Ishikawa (cell line): ENCODE measurements at regions not wholly inside any gene's neighbourhood (a gene's known extent, or its start where the extent isn't known, plus 50 kb on each side); places are given as distances from the start of the nearest gene placed in this dataset.

Source experiments
- CEBPB ChIP-seq: IDR thresholded peaks from 2 replicates; pipeline ENCODE4 v1.6.1; 2012
- CREB1 ChIP-seq: IDR thresholded peaks from 2 replicates; pipeline ENCODE4 v1.6.1; 2012; ENCODE audit warnings: low read depth
- EGR1 ChIP-seq: IDR thresholded peaks from 2 replicates; pipeline ENCODE4 v1.6.1; 2012
- EP300 ChIP-seq: IDR thresholded peaks from 2 replicates; pipeline ENCODE4 v1.6.1; 2012; ENCODE audit warnings: borderline replicate concordance
- FOXM1 ChIP-seq: IDR thresholded peaks from 2 replicates; pipeline ENCODE4 v1.6.1; 2012; ENCODE audit warnings: low read depth, borderline replicate concordance
- NFIC ChIP-seq: IDR thresholded peaks from 2 replicates; pipeline ENCODE4 v1.6.1; 2012
- RAD21 ChIP-seq: IDR thresholded peaks from 2 replicates; pipeline ENCODE4 v1.6.1; 2012; ENCODE audit warnings: low read depth
- TAF1 ChIP-seq: IDR thresholded peaks from 2 replicates; pipeline ENCODE4 v1.6.1; 2012; ENCODE audit warnings: low read depth, mild to moderate bottlenecking
- TCF12 ChIP-seq: IDR thresholded peaks from 2 replicates; pipeline ENCODE4 v1.6.1; 2012; ENCODE audit warnings: low read depth
- TEAD4 ChIP-seq: IDR thresholded peaks from 2 replicates; pipeline ENCODE4 v1.6.1; 2012
- YY1 ChIP-seq: IDR thresholded peaks from 2 replicates; pipeline ENCODE4 v1.6.1; 2012; ENCODE audit warnings: low read depth
- ZBTB7A ChIP-seq: IDR thresholded peaks from 2 replicates; pipeline ENCODE4 v1.6.1; 2012; ENCODE audit warnings: low read depth
- TF ChIP-seq, protein P1 (sequence below): IDR thresholded peaks from 2 replicates; pipeline ENCODE4 v1.6.1; 2012
- TF ChIP-seq, protein P2 (sequence below): IDR thresholded peaks from 2 replicates; pipeline ENCODE4 v1.6.1; 2012
- TF ChIP-seq, protein P3 (sequence below): IDR thresholded peaks from 2 replicates; pipeline ENCODE4 v1.6.1; 2012; ENCODE audit warnings: low read depth, mild to moderate bottlenecking

DNA sequence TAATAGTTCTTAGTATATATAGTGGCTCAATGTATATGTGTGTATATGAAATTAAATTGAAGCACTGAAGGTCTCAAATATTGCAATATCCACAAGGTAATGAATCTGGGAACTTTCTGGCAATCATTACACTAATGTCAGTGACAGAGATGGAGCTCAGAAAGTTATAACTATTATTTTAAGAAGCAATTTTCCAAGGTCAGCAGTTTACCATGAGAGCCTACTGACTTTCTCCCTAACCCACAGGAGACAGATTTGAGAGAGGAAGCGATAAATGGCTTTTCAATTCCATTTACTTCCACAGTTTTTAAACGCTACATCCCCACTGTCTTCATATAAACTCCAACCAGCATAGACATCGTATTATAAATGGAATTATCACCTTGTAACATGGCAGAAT lies 92.9 kb downstream of the PCTP start:
- TF ChIP-seq, protein P1, sequence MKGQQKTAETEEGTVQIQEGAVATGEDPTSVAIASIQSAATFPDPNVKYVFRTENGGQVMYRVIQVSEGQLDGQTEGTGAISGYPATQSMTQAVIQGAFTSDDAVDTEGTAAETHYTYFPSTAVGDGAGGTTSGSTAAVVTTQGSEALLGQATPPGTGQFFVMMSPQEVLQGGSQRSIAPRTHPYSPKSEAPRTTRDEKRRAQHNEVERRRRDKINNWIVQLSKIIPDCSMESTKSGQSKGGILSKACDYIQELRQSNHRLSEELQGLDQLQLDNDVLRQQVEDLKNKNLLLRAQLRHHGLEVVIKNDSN = no peak
- TF ChIP-seq NFIC (no peak), FOXM1 (no peak), RAD21 (no peak), TAF1 (no peak), TEAD4 (no peak), EGR1 (no peak), EP300 (no peak), ZBTB7A (no peak), CEBPB (no peak), TCF12 (no peak), CREB1 (no peak), YY1 (no peak)
- TF ChIP-seq, protein P2, sequence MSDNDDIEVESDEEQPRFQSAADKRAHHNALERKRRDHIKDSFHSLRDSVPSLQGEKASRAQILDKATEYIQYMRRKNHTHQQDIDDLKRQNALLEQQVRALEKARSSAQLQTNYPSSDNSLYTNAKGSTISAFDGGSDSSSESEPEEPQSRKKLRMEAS = no peak
- TF ChIP-seq, protein P3, sequence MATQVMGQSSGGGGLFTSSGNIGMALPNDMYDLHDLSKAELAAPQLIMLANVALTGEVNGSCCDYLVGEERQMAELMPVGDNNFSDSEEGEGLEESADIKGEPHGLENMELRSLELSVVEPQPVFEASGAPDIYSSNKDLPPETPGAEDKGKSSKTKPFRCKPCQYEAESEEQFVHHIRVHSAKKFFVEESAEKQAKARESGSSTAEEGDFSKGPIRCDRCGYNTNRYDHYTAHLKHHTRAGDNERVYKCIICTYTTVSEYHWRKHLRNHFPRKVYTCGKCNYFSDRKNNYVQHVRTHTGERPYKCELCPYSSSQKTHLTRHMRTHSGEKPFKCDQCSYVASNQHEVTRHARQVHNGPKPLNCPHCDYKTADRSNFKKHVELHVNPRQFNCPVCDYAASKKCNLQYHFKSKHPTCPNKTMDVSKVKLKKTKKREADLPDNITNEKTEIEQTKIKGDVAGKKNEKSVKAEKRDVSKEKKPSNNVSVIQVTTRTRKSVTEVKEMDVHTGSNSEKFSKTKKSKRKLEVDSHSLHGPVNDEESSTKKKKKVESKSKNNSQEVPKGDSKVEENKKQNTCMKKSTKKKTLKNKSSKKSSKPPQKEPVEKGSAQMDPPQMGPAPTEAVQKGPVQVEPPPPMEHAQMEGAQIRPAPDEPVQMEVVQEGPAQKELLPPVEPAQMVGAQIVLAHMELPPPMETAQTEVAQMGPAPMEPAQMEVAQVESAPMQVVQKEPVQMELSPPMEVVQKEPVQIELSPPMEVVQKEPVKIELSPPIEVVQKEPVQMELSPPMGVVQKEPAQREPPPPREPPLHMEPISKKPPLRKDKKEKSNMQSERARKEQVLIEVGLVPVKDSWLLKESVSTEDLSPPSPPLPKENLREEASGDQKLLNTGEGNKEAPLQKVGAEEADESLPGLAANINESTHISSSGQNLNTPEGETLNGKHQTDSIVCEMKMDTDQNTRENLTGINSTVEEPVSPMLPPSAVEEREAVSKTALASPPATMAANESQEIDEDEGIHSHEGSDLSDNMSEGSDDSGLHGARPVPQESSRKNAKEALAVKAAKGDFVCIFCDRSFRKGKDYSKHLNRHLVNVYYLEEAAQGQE = no peak

DNA sequence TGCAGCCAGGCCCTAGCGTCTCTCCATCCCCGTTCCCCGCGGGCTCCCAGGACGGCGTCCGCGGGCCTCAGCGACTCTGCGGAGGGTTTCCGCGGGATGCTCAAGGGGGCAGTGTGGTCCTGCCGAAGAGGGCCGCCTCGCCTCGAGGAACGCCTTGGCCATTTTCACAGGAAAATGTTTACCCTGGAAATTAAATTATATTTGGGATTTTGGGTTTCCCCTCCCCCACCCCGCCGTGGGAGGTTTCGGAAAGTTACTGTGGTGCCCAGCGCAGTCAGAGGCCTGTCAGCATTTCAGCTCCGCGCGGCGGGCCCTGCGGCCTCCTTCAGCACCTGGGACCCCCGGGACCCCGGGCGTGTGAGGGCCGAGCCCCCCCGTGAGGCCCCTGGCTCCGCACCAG lies 94.5 kb downstream of the PCTP start:
- TF ChIP-seq CEBPB (no peak), TAF1 (no peak), YY1 (no peak), TEAD4 (no peak), FOXM1 (no peak), RAD21 (no peak), NFIC (no peak), TCF12 (no peak), CREB1 (no peak), EP300 (no peak), ZBTB7A (no peak), EGR1 (no peak)
- TF ChIP-seq, protein P1 = no peak
- TF ChIP-seq, protein P3 = no peak
- TF ChIP-seq, protein P2 = no peak

DNA sequence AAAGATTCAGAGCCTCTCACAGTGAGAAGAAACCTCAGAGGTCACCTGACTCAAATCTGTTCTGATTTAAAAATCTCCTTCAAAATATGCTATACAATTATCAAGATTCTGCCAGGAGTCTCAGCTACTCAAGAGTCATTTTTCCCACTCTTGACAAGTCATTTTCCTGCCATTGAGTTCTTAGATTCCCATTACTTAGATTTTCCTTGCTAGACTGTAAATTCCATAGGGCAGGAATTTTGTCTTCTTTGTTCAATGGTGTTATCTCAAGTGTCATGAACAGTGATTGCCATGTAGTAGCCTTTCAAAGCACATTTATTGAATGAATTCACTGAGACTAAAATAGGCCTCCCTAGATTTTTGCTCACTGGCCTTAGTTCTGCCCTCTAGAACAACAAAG lies 95.9 kb downstream of the PCTP start:
- TF ChIP-seq TAF1 (no peak), ZBTB7A (no peak), EP300 (no peak), NFIC (no peak), CREB1 (no peak), YY1 (no peak), TEAD4 (no peak), CEBPB (no peak), RAD21 (no peak), TCF12 (no peak)
- TF ChIP-seq, protein P3 = no peak
- TF ChIP-seq, protein P1 = no peak

DNA sequence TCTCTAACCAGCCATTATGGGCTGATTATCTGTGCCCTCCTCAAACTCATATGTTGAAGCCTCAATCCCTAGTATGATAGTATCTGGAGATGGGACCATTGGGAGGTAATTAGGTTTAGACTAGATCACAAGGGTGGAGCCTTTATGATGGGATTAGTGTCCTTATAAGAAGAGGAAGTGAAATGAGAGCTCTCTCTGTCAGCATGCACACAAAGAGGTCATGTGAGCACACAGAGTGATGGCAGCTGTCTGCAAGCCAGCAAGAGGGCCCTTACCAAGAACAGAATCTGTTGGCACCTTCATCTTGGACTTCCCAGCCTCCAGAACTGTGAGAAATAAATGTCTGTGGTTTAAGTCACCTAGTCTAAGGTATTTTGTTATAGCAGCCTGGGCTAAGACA lies 101.9 kb downstream of the PCTP start:
- TF ChIP-seq FOXM1 = no peak
- TF ChIP-seq, protein P3 = no peak
- TF ChIP-seq, protein P1 = no peak
- no peak for TF ChIP-seq EP300
- TF ChIP-seq CEBPB = no peak
- TF ChIP-seq ZBTB7A = no peak
- no peak for TF ChIP-seq TAF1
- no peak for TF ChIP-seq EGR1
- TF ChIP-seq RAD21 = no peak
